NCI-H1105 (cell line): ENCODE measurements at regions not wholly inside any gene's neighbourhood (a gene's known extent, or its start where the extent isn't known, plus 50 kb on each side); places are given as distances from the start of the nearest gene placed in this dataset.
"Not testable (repeated sequence)": the region's sequence is repeated elsewhere in the genome, so short reads cannot be mapped to it uniquely, and the experiment has no call there.

Source experiments
- DNase-seq: peaks from one replicate; lab custom pipeline; 2025; lab: John Stamatoyannopoulos, UW

DNA sequence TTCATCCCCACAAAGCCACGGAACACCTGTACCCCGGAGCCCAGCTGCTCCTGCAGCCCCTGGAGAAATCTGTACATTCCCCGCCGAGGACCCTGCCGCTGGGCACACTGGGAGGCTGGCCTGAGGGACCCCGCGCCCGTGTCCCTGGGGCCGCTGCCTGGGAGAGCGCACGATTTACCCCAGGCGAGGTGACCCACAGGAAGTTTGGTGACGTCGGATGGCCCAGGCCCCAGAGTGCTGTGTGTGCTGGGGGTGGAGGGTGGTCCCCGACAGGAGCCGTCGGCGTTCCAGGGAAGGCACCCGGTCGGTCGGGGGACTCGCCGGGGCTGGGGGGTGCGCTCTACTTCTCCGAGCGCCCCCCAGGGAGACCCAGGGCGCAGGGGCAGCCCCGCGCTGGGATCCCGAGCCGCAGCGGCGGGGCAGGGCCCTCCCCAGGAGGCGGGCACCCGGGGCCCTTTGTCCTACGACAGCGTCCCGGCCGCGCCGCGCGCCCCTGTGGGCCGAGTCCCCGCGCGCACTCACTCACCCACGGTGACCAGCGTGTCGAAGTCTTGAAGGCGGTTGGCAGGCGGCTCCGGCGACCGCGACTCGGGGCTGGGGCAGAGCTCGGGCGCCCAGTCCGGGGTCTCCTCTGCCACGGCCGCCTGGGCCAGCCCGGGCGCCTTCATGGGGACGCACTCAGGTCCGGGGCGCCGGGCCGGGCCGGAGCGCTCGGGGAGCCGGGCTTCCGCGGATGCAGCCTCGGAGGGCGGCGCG, 206.4 kb upstream of the PRKX start:
- DNase-seq = not testable (repeated sequence)

DNA sequence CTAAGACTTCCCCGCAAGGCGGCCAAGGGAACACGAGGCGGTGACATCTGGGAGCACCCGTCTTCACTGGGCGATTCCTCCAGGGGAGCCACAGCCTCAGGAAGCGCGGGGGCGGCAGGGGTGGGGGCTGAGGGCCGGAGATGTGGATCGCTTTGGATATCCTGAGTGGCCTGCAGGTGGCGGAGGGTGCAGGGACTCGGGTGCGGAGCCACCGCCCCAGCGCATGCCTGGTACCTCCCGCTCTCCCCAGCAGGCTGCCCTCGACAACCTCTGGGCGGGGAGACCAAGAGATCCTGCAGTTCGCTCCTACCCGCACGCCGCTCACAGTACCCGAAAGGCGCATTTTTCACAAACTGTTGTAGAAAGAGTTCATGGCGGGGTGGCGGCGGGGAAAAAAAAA, 201.4 kb upstream of the PRKX start:
- DNase-seq = not testable (repeated sequence)

DNA sequence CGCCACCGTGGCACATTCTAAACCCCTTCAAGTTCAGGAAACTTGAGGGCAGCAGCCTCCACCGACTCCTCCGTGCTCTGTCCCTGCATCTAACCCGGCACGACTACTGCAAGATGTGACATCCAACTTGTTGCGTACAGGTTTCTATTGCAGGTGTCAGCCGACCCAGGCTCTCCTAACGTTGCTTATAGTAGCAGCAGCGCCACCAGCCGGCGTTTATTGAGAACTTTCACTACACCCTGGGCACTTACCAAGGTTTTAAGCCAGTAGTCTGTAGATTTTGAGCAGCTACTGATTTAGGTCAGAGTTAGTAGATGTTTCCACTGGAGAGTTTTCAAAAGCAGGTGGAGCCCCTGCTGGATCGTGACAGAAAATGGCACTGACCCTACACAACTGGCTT, 200.6 kb upstream of the PRKX start:
- not testable (repeated sequence) for DNase-seq

DNA sequence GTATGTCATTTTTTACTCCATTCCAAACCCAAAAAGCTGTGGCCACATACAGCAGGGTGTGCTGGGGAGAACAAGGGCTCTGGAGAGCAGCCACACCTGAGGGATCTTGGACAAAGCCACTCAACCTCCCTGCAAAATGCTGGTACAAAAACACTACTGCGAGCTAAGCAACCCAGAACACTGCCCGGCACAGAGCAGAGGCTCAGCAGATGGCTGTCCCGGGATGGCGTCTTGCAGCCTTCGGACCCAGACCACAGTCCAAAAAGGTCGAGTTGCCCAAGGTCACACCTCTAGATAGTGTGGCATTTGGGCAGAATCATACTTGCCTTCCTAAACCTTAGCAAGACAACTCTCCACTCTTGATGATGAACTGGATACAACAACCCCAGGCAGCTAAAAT, 197.6 kb upstream of the PRKX start:
- DNase-seq = not testable (repeated sequence)

DNA sequence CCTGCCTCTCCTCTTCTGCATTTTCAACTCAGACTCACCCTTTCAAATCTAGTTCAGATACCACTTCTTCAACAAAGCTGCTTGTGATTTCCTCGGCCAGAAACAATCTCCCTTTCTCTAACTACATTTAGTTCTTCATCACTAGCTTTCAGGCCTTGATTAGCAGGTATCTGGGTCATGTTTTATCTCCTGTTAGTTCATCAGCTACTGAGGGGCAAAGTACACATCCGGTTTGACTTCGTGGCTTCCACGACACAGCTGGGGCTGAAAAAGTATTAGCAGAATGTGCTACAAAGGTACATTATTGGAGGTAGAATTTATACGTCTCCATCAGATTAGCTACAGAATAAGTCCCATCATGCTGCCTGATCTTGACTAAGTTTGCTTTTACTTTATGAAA, 197.2 kb upstream of the PRKX start:
- not testable (repeated sequence) for DNase-seq

DNA sequence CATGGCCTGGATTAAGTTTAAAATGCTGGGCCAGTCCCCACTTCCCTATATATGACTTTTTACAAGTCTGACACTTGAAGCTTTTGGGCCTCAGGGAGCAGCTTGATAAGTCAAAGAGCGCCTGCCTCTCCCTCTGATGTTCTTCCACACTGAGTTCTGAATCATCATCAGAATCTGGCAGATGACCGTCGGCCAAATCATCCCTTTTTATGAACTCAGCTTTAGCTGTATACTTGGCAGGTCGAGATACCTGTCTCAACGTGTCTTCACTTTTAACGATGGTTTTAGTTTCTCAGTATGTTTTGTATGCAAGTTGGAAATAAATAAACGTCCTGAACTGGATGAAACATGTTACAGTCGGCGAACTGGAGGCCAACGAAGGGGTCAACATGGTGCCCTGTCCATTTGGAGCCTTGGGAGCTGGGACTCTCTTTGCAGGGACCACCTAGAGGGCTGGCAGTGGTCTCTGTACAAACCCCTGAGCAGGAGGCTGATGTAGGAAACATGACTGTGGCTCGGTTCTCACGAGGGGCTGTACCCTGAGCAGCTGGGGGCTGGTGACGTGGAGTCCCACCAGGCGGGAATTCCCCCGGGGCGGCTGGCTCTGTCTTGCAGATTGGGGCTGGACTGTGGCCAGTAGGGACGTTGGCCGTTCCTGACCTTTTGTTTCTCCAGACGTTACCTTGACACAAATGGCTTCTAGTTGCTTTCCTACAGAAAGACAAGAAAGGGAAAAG, 192.2 kb upstream of the PRKX start:
- not testable (repeated sequence) for DNase-seq

DNA sequence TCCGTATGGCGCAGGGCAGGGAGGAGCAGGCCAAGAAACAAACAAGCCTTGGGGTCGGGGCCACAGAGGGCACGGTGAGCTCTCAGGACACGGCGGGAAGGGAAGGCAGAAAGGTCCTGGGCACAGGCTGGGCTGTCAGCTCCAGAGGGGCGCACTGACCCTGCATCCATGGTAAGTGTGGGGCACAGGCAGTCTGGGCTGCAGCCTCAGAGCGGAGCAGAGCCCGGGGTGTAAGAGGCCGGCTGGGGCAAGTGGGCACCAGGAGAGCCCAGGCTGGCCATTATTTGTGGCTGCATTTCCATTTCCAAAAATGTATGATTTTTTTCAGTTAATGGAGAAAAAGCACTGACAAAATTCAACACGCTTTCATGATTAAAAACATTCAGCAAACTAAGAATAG, 188.8 kb upstream of the PRKX start:
- DNase-seq = not testable (repeated sequence)

DNA sequence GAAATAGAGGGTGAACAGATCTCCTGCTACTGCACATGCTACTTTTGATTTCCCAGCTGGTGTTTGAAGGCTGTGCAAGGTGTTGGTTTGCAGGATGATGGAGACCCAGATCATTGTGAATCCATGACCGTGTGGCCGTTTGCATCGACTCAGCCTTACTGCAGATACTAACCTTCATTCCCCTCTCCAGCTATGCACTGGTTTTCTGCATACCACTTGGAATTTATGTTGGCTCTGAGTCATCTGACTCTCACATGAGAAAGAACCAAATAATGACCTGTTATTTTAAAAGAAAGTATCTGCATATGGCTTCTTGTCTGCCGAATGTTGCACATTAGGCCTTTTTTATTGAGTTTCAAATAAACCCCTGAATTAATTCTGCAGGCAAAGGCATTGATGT, 183.3 kb upstream of the PRKX start:
- not testable (repeated sequence) for DNase-seq

DNA sequence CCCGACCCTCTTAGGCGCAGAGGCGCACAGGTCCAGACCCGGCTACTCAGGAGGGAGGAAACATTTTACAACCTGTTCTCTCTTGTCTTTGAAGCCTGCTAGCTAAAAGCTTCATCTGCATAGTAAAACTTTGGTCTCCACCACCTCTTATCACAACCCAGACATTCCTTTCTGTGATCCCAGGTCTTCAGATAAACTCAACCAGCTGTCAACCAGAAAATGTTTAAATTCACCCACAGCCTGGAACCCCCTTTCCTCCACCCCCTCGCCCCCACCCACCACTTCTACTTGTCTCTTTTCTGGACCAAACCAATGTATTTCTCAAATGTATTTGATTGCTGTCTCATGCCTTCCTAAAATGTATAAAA, 169.1 kb upstream of the PRKX start:
- DNase-seq = not testable (repeated sequence)

DNA sequence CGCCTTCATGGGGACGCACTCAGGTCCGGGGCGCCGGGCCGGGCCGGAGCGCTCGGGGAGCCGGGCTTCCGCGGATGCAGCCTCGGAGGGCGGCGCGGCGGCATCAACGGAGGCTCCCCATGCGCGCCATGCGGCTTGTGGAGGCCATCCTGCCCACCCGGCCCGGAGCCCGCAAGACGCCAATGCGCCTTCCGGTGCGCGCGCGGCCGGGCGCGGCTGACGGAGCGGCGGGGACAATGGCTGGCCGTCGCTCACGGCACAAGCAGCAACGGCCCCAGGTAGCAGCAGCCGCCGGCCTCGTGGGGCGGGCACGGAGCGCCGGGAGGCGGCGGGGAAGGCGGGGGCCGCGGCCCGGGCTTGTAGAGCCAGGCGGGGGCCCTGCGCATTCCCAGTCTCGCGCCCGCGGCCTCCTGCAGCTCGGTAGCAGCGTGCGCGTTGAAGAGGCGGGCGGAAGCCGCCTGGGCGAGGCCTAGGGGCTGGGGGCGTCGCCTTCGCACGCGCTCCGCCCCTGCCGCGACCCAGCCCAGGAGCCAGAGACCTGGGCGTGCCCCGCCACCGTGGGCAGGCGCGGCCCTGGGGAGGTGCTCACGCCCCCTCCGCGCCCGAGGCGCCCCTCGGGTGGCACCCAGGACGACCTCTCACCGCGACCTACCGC, 168.6 kb upstream of the PRKX start:
- not testable (repeated sequence) for DNase-seq

DNA sequence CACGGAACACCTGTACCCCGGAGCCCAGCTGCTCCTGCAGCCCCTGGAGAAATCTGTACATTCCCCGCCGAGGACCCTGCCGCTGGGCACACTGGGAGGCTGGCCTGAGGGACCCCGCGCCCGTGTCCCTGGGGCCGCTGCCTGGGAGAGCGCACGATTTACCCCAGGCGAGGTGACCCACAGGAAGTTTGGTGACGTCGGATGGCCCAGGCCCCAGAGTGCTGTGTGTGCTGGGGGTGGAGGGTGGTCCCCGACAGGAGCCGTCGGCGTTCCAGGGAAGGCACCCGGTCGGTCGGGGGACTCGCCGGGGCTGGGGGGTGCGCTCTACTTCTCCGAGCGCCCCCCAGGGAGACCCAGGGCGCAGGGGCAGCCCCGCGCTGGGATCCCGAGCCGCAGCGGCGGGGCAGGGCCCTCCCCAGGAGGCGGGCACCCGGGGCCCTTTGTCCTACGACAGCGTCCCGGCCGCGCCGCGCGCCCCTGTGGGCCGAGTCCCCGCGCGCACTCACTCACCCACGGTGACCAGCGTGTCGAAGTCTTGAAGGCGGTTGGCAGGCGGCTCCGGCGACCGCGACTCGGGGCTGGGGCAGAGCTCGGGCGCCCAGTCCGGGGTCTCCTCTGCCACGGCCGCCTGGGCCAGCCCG, 167.9 kb upstream of the PRKX start:
- not testable (repeated sequence) for DNase-seq

DNA sequence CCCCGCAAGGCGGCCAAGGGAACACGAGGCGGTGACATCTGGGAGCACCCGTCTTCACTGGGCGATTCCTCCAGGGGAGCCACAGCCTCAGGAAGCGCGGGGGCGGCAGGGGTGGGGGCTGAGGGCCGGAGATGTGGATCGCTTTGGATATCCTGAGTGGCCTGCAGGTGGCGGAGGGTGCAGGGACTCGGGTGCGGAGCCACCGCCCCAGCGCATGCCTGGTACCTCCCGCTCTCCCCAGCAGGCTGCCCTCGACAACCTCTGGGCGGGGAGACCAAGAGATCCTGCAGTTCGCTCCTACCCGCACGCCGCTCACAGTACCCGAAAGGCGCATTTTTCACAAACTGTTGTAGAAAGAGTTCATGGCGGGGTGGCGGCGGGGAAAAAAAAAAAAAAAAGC, 162.9 kb upstream of the PRKX start:
- DNase-seq = not testable (repeated sequence)

DNA sequence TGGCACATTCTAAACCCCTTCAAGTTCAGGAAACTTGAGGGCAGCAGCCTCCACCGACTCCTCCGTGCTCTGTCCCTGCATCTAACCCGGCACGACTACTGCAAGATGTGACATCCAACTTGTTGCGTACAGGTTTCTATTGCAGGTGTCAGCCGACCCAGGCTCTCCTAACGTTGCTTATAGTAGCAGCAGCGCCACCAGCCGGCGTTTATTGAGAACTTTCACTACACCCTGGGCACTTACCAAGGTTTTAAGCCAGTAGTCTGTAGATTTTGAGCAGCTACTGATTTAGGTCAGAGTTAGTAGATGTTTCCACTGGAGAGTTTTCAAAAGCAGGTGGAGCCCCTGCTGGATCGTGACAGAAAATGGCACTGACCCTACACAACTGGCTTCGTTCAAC, 162.2 kb upstream of the PRKX start:
- DNase-seq = not testable (repeated sequence)

DNA sequence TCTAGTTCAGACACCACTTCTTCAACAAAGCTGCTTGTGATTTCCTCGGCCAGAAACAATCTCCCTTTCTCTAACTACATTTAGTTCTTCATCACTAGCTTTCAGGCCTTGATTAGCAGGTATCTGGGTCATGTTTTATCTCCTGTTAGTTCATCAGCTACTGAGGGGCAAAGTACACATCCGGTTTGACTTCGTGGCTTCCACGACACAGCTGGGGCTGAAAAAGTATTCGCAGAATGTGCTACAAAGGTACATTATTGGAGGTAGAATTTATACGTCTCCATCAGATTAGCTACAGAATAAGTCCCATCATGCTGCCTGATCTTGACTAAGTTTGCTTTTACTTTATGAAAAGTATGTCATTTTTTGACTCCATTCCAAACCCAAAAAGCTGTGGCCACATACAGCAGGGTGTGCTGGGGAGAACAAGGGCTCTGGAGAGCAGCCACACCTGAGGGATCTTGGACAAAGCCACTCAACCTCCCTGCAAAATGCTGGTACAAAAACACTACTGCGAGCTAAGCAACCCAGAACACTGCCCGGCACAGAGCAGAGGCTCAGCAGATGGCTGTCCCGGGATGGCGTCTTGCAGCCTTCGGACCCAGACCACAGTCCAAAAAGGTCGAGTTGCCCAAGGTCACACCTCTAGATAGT, 158.9 kb upstream of the PRKX start:
- DNase-seq = not testable (repeated sequence)

DNA sequence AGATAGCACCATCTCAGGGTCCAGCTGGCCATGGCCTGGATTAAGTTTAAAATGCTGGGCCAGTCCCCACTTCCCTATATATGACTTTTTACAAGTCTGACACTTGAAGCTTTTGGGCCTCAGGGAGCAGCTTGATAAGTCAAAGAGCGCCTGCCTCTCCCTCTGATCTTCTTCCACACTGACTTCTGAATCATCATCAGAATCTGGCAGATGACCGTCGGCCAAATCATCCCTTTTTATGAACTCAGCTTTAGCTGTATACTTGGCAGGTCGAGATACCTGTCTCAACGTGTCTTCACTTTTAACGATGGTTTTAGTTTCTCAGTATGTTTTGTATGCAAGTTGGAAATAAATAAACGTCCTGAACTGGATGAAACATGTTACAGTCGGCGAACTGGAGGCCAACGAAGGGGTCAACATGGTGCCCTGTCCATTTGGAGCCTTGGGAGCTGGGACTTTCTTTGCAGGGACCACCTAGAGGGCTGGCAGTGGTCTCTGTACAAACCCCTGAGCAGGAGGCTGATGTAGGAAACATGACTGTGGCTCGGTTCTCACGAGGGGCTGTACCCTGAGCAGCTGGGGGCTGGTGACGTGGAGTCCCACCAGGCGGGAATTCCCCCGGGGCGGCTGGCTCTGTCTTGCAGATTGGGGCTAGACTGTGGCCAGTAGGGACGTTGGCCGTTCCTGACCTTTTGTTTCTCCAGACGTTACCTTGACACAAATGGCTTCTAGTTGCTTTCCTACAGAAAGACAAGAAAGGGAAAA, 153.8 kb upstream of the PRKX start:
- DNase-seq = not testable (repeated sequence)

DNA sequence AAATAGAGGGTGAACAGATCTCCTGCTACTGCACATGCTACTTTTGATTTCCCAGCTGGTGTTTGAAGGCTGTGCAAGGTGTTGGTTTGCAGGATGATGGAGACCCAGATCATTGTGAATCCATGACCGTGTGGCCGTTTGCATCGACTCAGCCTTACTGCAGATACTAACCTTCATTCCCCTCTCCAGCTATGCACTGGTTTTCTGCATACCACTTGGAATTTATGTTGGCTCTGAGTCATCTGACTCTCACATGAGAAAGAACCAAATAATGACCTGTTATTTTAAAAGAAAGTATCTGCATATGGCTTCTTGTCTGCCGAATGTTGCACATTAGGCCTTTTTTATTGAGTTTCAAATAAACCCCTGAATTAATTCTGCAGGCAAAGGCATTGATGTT, 144.9 kb upstream of the PRKX start:
- not testable (repeated sequence) for DNase-seq

DNA sequence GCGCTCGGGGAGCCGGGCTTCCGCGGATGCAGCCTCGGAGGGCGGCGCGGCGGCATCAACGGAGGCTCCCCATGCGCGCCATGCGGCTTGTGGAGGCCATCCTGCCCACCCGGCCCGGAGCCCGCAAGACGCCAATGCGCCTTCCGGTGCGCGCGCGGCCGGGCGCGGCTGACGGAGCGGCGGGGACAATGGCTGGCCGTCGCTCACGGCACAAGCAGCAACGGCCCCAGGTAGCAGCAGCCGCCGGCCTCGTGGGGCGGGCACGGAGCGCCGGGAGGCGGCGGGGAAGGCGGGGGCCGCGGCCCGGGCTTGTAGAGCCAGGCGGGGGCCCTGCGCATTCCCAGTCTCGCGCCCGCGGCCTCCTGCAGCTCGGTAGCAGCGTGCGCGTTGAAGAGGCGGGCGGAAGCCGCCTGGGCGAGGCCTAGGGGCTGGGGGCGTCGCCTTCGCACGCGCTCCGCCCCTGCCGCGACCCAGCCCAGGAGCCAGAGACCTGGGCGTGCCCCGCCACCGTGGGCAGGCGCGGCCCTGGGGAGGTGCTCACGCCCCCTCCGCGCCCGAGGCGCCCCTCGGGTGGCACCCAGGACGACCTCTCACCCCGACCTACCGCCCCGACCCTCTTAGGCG, 130.2 kb upstream of the PRKX start:
- not testable (repeated sequence) for DNase-seq

DNA sequence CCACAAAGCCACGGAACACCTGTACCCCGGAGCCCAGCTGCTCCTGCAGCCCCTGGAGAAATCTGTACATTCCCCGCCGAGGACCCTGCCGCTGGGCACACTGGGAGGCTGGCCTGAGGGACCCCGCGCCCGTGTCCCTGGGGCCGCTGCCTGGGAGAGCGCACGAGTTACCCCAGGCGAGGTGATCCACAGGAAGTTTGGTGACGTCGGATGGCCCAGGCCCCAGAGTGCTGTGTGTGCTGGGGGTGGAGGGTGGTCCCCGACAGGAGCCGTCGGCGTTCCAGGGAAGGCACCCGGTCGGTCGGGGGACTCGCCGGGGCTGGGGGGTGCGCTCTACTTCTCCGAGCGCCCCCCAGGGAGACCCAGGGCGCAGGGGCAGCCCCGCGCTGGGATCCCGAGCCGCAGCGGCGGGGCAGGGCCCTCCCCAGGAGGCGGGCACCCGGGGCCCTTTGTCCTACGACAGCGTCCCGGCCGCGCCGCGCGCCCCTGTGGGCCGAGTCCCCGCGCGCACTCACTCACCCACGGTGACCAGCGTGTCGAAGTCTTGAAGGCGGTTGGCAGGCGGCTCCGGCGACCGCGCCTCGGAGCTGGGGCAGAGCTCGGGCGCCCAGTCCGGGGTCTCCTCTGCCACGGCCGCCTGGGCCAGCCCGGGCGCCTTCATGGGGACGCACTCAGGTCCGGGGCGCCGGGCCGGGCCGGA, 129.5 kb upstream of the PRKX start:
- DNase-seq = not testable (repeated sequence)

DNA sequence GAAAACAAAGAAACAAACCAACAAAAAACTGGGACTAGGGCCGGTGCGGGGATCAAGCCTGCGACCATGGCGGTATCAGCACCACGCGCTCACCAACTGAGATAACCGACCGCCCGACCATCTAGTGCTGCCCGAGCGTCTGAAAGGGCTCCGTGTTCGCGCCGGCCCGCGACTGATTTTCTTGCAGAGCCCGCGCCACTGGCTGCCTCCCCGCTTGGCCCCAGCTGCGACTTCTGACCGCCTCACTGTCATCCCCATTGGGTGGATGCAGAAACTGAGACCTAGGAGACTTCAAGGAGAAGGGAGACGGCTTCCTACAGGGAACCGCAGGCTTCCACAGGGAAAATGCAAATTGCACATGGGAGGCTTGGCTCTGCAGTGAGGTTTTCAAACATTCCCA, 125.3 kb upstream of the PRKX start:
- not testable (repeated sequence) for DNase-seq
